Tibial nerve (tissue), 3 donors: ENCODE measurements at regions not wholly inside any gene's neighbourhood (a gene's known extent, or its start where the extent isn't known, plus 50 kb on each side); places are given as distances from the start of the nearest gene placed in this dataset.

Experiments used
- EP300 ChIP-seq, 2 donors: sonication (generic); formaldehyde crosslinking; IDR thresholded peaks; one replicate each; pipeline ENCODE4 v1.6.1; 2017; ENCODE audit warnings: antibody characterized with exemption in 2 of 2, mild to moderate bottlenecking in 1 of 2
- POLR2A ChIP-seq, 2 donors: fragments of 450-650 bp; IDR thresholded peaks; one replicate each; pipeline ENCODE4 v1.6.1; 2017; ENCODE audit warnings: antibody characterized with exemption in 2 of 2, mild to moderate bottlenecking in 2 of 2, moderate library complexity in 2 of 2

- no peak for TF ChIP-seq EP300 (IDR thresholded peaks at IDR 0.05)
- TF ChIP-seq POLR2A (IDR thresholded peaks at IDR 0.05), result no peak
These were observed 106.0 kb upstream of the GNG12 start for GRCh38 chr1:67939186-67939743.
